ENCODE measurements at regions not wholly inside any gene's neighbourhood (a gene's known extent, or its start where the extent isn't known, plus 50 kb on each side); places are given as distances from the start of the nearest gene placed in this dataset.

GRCh38 chr14:54216827-54217226 lies 180.0 kb upstream of the CDKN3 start:
- TF ChIP-seq BHLHE40 (IDR thresholded peaks at IDR 0.05; ENCODE audit: low read depth, low read length): no peak
- no peak for TF ChIP-seq USF2 (IDR thresholded peaks at IDR 0.05; ENCODE audit: low read depth, low read length)
- TF ChIP-seq POLR2A (IDR thresholded peaks at IDR 0.05; ENCODE audit: low read depth, low read length): no peak
- no peak for TF ChIP-seq SMC3 (IDR thresholded peaks at IDR 0.05; ENCODE audit: low read depth, low read length)
- TF ChIP-seq NFE2L2 (IDR thresholded peaks at IDR 0.05; ENCODE audit: low read depth, low read length): no peak
- TF ChIP-seq RCOR1 (IDR thresholded peaks at IDR 0.05; ENCODE audit: insufficient replicate concordance, low read length): no peak
- no peak for TF ChIP-seq RAD21 (IDR thresholded peaks at IDR 0.05; ENCODE audit: low read length)
- TF ChIP-seq CHD1 (IDR thresholded peaks at IDR 0.05; ENCODE audit: low read depth, low read length): no peak
- TF ChIP-seq MAFK (IDR thresholded peaks at IDR 0.05; ENCODE audit: low read depth, low read length): no peak
- no peak for TF ChIP-seq RFX5 (IDR thresholded peaks at IDR 0.05; ENCODE audit: low read depth, low read length)
- TF ChIP-seq MXI1 (IDR thresholded peaks at IDR 0.05; ENCODE audit: borderline replicate concordance, low read depth, low read length): no peak
- TF ChIP-seq FOS (IDR thresholded peaks at IDR 0.05; ENCODE audit: low read depth, low read length): no peak
- TF ChIP-seq CTCF (conservative IDR thresholded peaks at IDR 0.05; ENCODE audit: low read depth, low read length): no peak
- TF ChIP-seq, protein P1, sequence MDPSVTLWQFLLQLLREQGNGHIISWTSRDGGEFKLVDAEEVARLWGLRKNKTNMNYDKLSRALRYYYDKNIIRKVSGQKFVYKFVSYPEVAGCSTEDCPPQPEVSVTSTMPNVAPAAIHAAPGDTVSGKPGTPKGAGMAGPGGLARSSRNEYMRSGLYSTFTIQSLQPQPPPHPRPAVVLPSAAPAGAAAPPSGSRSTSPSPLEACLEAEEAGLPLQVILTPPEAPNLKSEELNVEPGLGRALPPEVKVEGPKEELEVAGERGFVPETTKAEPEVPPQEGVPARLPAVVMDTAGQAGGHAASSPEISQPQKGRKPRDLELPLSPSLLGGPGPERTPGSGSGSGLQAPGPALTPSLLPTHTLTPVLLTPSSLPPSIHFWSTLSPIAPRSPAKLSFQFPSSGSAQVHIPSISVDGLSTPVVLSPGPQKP (IDR thresholded peaks at IDR 0.05; ENCODE audit: borderline replicate concordance, low read depth, low read length): no peak
- TF ChIP-seq MAZ (IDR thresholded peaks at IDR 0.05; ENCODE audit: borderline replicate concordance, low read depth, low read length): no peak
- no peak for TF ChIP-seq CEBPB (IDR thresholded peaks at IDR 0.05; ENCODE audit: low read depth, low read length)
- H3K4me3 ChIP-seq (ENCODE audit: insufficient read depth, low read depth, low read length): no peak overlapping the region
- dilution Hi-C loops (cut with HindIII; ENCODE audit: low sequenced_read_pairs, unreplicated experiment): no loop called here
- H3K56ac ChIP-seq (ENCODE audit: extremely low read depth, insufficient read depth, low read length): no peak overlapping the region
- no peak overlapping the region for H2AK9ac ChIP-seq (replicated peaks; ENCODE audit: low read depth, low read length, poor library complexity)
- no peak overlapping the region for H3K18ac ChIP-seq (ENCODE audit: low read depth, low read length)
- H2AFZ ChIP-seq (replicated peaks; ENCODE audit: low read length, poor library complexity): no peak overlapping the region
- no peak overlapping the region for H2BK20ac ChIP-seq (ENCODE audit: low read depth, low read length)
- no peak overlapping the region for H3K14ac ChIP-seq (replicated peaks; ENCODE audit: low read depth, low read length)
- CTCF ChIA-PET: interaction anchor here (0.7 kb wide), 1 partner anchor 1672 kb away, joined by 4 read pairs; no protein-coding TSS in a partner anchor
- no TSS peak for BruUV-seq (replicated peaks)
- H3K79me1 ChIP-seq (ENCODE audit: low read depth in 1 of 2, low read length in 2 of 2): no peaks in the 10 kb centered on the region
- H3K9me1 ChIP-seq (ENCODE audit: insufficient read depth, low read length): no peaks in the 10 kb centered on the region; the same call in 1 of the 2 replicates
- peaks cover 23% of the 10 kb centered on the region for H3K27me3 ChIP-seq (ENCODE audit: control insufficient read depth, insufficient read depth, low read length)
- H3K9me3 ChIP-seq (ENCODE audit: control insufficient read depth, insufficient read depth, low read length): peaks cover 5% of the 10 kb centered on the region
- no peaks in the 10 kb centered on the region for H3K36me3 ChIP-seq (ENCODE audit: control insufficient read depth, insufficient read depth, low read length)
- H2BK120ac ChIP-seq (ENCODE audit: low read depth, low read length): no peak overlapping the region
- DNase-seq (no peak), ATAC-seq (ENCODE audit: low read depth) (no peak)
- intact Hi-C loops (cut with micrococcal nuclease): no loop called here
- H3K9ac ChIP-seq (ENCODE audit: low read depth, low read length): no peak overlapping the region
- no peak overlapping the region for H3K4me2 ChIP-seq (ENCODE audit: low read depth, low read length)
- H3K4me1 ChIP-seq (ENCODE audit: control insufficient read depth, insufficient read depth, low read length): peaks cover 3% of the 10 kb centered on the region
- H4K8ac ChIP-seq (ENCODE audit: low read depth in 2 of 2, low read length in 2 of 2): no peak overlapping the region
- H2BK15ac ChIP-seq (ENCODE audit: low read depth, low read length): no peak overlapping the region
- POLR2A ChIA-PET (ENCODE audit: unreplicated experiment): no interaction called here
- H3K4ac ChIP-seq (ENCODE audit: low read depth, low read length): no peak overlapping the region
- no peaks in the 10 kb centered on the region for H4K20me1 ChIP-seq (ENCODE audit: insufficient read depth, low read length)
- no peak overlapping the region for H3K23ac ChIP-seq (ENCODE audit: low read depth, low read length)
- no peak overlapping the region for H2AK5ac ChIP-seq (ENCODE audit: low read depth, low read length)
- no peak overlapping the region for H2BK5ac ChIP-seq (ENCODE audit: low read depth, low read length, poor library complexity, severe bottlenecking)
- no peak overlapping the region for H4K5ac ChIP-seq (ENCODE audit: low read depth, low read length)
- no peak overlapping the region for H3K27ac ChIP-seq (ENCODE audit: insufficient read depth, low read length)
- H4K91ac ChIP-seq (ENCODE audit: insufficient read depth, low read depth, low read length): no peak overlapping the region
- in situ Hi-C loops (cut with MboI; ENCODE audit: low sequenced_read_pairs): no loop called here
- no CpG with 5 or more reads among the region's 3 CpGs for WGBS, 2 experiments (ENCODE audit: extremely low coverage in 2 of 2, insufficient read length in 1 of 2)
